ENCODE measurements at regions not wholly inside any gene's neighbourhood (a gene's known extent, or its start where the extent isn't known, plus 50 kb on each side); places are given as distances from the start of the nearest gene placed in this dataset.
"Not testable (repeated sequence)": the region's sequence is repeated elsewhere in the genome, so short reads cannot be mapped to it uniquely, and the experiment has no call there.

GRCh38 chr7:119105381-119105780 is 880.9 kb downstream of the ANKRD7 start:
- no peak for DNase-seq

- no peak for DNase-seq
Observed at GRCh38 chr7:119123326-119123725, 898.8 kb downstream of the ANKRD7 start.

GRCh38 chr7:119127706-119128105 is 903.2 kb downstream of the ANKRD7 start:
- no peak for DNase-seq

- DNase-seq, result no peak
Observed at GRCh38 chr7:119132436-119132835, 907.9 kb downstream of the ANKRD7 start.

- no peak for DNase-seq
Observed at GRCh38 chr7:119167431-119167830, 942.9 kb downstream of the ANKRD7 start.

GRCh38 chr7:119172043-119172442 is 947.5 kb downstream of the ANKRD7 start:
- DNase-seq, result no peak

GRCh38 chr7:119175911-119176627 is 951.6 kb downstream of the ANKRD7 start:
- peak; percentile 54 to 79 (median 65) for DNase-seq

- DNase-seq, result peak in 1 of 3 donors; percentile 8
Observed at GRCh38 chr7:119177863-119178262, 953.4 kb downstream of the ANKRD7 start.

- no peak for DNase-seq
Observed at GRCh38 chr7:119184124-119184788, 959.8 kb downstream of the ANKRD7 start.

GRCh38 chr7:119196183-119196582 is 971.7 kb downstream of the ANKRD7 start:
- DNase-seq, result no peak

- DNase-seq, result no peak
Observed at GRCh38 chr7:119197172-119197876, 972.8 kb downstream of the ANKRD7 start.

- DNase-seq, result peak; percentile 7 to 35 (median 15)
Observed at GRCh38 chr7:119197877-119198527, 973.5 kb downstream of the ANKRD7 start.

- DNase-seq, result no peak
Observed at GRCh38 chr7:119219663-119220062, 995.2 kb downstream of the ANKRD7 start.

GRCh38 chr7:119223930-119224329 is 999.4 kb downstream of the ANKRD7 start:
- no peak for DNase-seq

GRCh38 chr7:119228482-119228881 is 1004.0 kb downstream of the ANKRD7 start:
- DNase-seq, result no peak

- peak in 1 of 3 donors; percentile 2 for DNase-seq
Observed at GRCh38 chr7:119232091-119232490, 1007.6 kb downstream of the ANKRD7 start.

- DNase-seq, result no peak
Observed at GRCh38 chr7:119233015-119233414, 1008.5 kb downstream of the ANKRD7 start.

GRCh38 chr7:119252962-119253361 is 1020.0 kb upstream of the KCND2 start:
- DNase-seq, result no peak

GRCh38 chr7:119254742-119255141 is 1018.2 kb upstream of the KCND2 start:
- no peak for DNase-seq

- DNase-seq, result no peak
Observed at GRCh38 chr7:119256001-119256400, 1017.0 kb upstream of the KCND2 start.

GRCh38 chr7:119256446-119257131 is 1016.4 kb upstream of the KCND2 start:
- DNase-seq, result no peak

- not testable (repeated sequence) for DNase-seq
Observed at GRCh38 chr7:119266790-119267189, 1006.2 kb upstream of the KCND2 start.

Data from muscle of back (tissue), 3 donors.